ENCODE measurements at regions not wholly inside any gene's neighbourhood (a gene's known extent, or its start where the extent isn't known, plus 50 kb on each side); places are given as distances from the start of the nearest gene placed in this dataset.

- Histone ChIP-seq H4K20me1 (ENCODE audit: insufficient read depth, low read length, poor library complexity, severe bottlenecking) (no peaks in the 10 kb centered on the region), H3K36me3 (ENCODE audit: insufficient read depth, low read length) (no peaks in the 10 kb centered on the region), H3K4me2 (ENCODE audit: low read depth, low read length, poor library complexity, severe bottlenecking) (no peak overlapping the region), H3K27me3 (ENCODE audit: insufficient read depth, low read length, poor library complexity, severe bottlenecking) (no peaks in the 10 kb centered on the region), H3K4me3 (ENCODE audit: low read length, poor library complexity, severe bottlenecking) (no peak overlapping the region), H3K4me1 (ENCODE audit: insufficient read depth, low read length, poor library complexity, severe bottlenecking) (peaks cover 10% of the 10 kb centered on the region), H3K9me2 (replicated peaks; ENCODE audit: low read depth, low read length) (no peaks in the 10 kb centered on the region), H3F3A (ENCODE audit: low read depth) (no peaks in the 10 kb centered on the region), H3K9ac (ENCODE audit: low read depth, low read length, poor library complexity, severe bottlenecking) (no peak overlapping the region), H3K79me2 (ENCODE audit: insufficient read depth, low read length) (no peaks in the 10 kb centered on the region), H3K9me3 (ENCODE audit: insufficient read depth, low read depth, low read length) (no peaks in the 10 kb centered on the region), H2AFZ (ENCODE audit: low read length) (0 out of 2 replicates have a peak overlapping the region, but pooled peaks have one; percentile 10)
- no peak for TF ChIP-seq EZH2phosphoT487 (IDR thresholded peaks at IDR 0.05; ENCODE audit: borderline replicate concordance)
- no peak for TF ChIP-seq CTCF (conservative IDR thresholded peaks at IDR 0.05; ENCODE audit: low read length)
Measured at GRCh38 chr12:31203261-31203660, 122.7 kb downstream of the SINHCAF start.

DNA sequence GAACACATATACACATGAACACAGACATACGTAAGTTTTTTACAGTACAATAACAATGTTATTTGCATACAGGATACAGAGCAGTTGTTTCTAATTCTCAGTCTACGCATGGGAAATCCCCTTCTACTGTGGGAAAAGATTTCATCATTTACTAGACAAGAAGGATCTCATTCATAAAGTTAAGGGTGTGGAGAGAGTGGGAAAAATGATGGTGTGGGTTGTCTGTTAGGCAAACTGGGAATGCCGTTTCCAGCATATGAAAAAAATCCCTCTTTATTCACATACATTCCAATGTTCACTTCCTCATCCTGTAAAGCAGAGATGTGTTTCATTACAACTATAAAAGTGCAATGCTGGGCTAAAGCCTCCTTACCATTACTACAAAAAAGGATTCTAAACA is 120.9 kb downstream of the SINHCAF start:
- no peak overlapping the region for H3K4me2 ChIP-seq (ENCODE audit: low read depth, low read length, poor library complexity, severe bottlenecking)
- H4K20me1 ChIP-seq (ENCODE audit: insufficient read depth, low read length, poor library complexity, severe bottlenecking) = no peaks in the 10 kb centered on the region
- peaks cover 10% of the 10 kb centered on the region for H3K4me1 ChIP-seq (ENCODE audit: insufficient read depth, low read length, poor library complexity, severe bottlenecking)
- H3K4me3 ChIP-seq (ENCODE audit: low read length, poor library complexity, severe bottlenecking) = no peak overlapping the region
- TF ChIP-seq EZH2phosphoT487 (IDR thresholded peaks at IDR 0.05; ENCODE audit: borderline replicate concordance) (no peak), CTCF (conservative IDR thresholded peaks at IDR 0.05; ENCODE audit: low read length) (no peak)
- H3K9me3 ChIP-seq (ENCODE audit: insufficient read depth, low read depth, low read length) = no peaks in the 10 kb centered on the region
- no peaks in the 10 kb centered on the region for H3F3A ChIP-seq (ENCODE audit: low read depth)
- no peaks in the 10 kb centered on the region for H3K27me3 ChIP-seq (ENCODE audit: insufficient read depth, low read length, poor library complexity, severe bottlenecking)
- H2AFZ ChIP-seq (ENCODE audit: low read length) = no peak overlapping the region
- H3K9ac ChIP-seq (ENCODE audit: low read depth, low read length, poor library complexity, severe bottlenecking) = no peak overlapping the region
- no peaks in the 10 kb centered on the region for H3K9me2 ChIP-seq (replicated peaks; ENCODE audit: low read depth, low read length)
- no peaks in the 10 kb centered on the region for H3K36me3 ChIP-seq (ENCODE audit: insufficient read depth, low read length)
- H3K79me2 ChIP-seq (ENCODE audit: insufficient read depth, low read length) = no peaks in the 10 kb centered on the region

DNA sequence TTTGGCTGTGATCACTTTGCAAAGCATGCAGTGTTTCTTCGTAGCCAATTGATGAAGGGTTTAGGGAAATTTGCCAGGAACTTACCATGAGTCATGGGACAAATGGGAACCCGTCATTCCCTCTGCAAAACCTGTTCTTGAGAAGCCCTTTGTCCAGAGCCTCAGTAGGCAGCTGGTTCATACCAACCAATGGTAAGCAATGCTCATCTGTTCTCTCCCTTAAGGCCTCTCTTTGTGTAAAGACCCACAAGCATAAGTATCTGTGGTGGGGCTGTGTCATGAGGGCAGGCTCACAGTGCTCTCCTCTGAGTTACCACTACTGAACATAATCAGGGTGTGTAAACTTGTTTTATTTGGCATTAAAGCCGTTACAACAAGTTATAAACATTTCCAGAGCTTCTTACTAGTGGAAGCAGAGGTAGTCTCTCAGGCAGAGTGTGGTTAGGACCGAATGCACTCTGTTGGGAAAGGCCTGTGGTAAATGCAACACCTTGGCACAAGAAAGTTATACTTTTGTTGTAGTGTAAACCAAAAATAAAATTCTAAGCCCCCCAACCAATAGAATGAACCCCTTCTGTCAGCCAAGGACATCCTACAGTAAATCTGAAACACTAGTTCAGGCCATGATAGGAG is 119.8 kb downstream of the SINHCAF start:
- Histone ChIP-seq H3K36me3 (ENCODE audit: insufficient read depth, low read length) (no peaks in the 10 kb centered on the region), H3K9me3 (ENCODE audit: insufficient read depth, low read depth, low read length) (no peaks in the 10 kb centered on the region), H4K20me1 (ENCODE audit: insufficient read depth, low read length, poor library complexity, severe bottlenecking) (no peaks in the 10 kb centered on the region), H3K9ac (ENCODE audit: low read depth, low read length, poor library complexity, severe bottlenecking) (no peak overlapping the region), H3K4me2 (ENCODE audit: low read depth, low read length, poor library complexity, severe bottlenecking) (no peak overlapping the region), H3K9me2 (replicated peaks; ENCODE audit: low read depth, low read length) (no peaks in the 10 kb centered on the region), H3K79me2 (ENCODE audit: insufficient read depth, low read length) (no peaks in the 10 kb centered on the region), H3K27me3 (ENCODE audit: insufficient read depth, low read length, poor library complexity, severe bottlenecking) (no peaks in the 10 kb centered on the region), H2AFZ (ENCODE audit: low read length) (no peak overlapping the region), H3F3A (ENCODE audit: low read depth) (no peaks in the 10 kb centered on the region), H3K4me1 (ENCODE audit: insufficient read depth, low read length, poor library complexity, severe bottlenecking) (peaks cover 10% of the 10 kb centered on the region), H3K4me3 (ENCODE audit: low read length, poor library complexity, severe bottlenecking) (no peak overlapping the region)
- TF ChIP-seq EZH2phosphoT487 (IDR thresholded peaks at IDR 0.05; ENCODE audit: borderline replicate concordance) (no peak), CTCF (conservative IDR thresholded peaks at IDR 0.05; ENCODE audit: low read length) (no peak)
